NT2/D1 (cell line): ENCODE measurements at regions not wholly inside any gene's neighbourhood (a gene's known extent, or its start where the extent isn't known, plus 50 kb on each side); places are given as distances from the start of the nearest gene placed in this dataset.

Experiments used
- DNase-seq: peaks from one replicate; pipeline ENCODE4 v3.0.0-alpha.2; 2011; ENCODE audit warnings: low read depth, low spot score
- H3K27me3 ChIP-seq: 2 replicates; pipeline ENCODE4 v1.6.0; 2011; ENCODE audit warnings: mild to moderate bottlenecking; ENCODE audit not compliant: insufficient read length, insufficient read depth
- H3K36me3 ChIP-seq: 2 replicates; pipeline ENCODE4 v1.6.1; 2011; ENCODE audit warnings: mild to moderate bottlenecking, low read length, mixed read lengths; ENCODE audit not compliant: insufficient read depth, insufficient read length
- H3K4me1 ChIP-seq: 2 replicates; pipeline ENCODE4 v1.5.1; 2011; ENCODE audit not compliant: insufficient read depth, insufficient read length
- H3K4me3 ChIP-seq: 2 replicates; pipeline ENCODE4 v1.5.1; 2011; ENCODE audit warnings: low read depth; ENCODE audit not compliant: insufficient read length
- H3K9ac ChIP-seq: 2 replicates; pipeline ENCODE4 v1.6.0; 2011; ENCODE audit warnings: low read depth; ENCODE audit not compliant: insufficient read length
- H3K9me3 ChIP-seq: 2 replicates; pipeline ENCODE4 v1.5.1; 2011; ENCODE audit warnings: mild to moderate bottlenecking, low read length; ENCODE audit not compliant: insufficient read depth
- SUZ12 ChIP-seq: IDR thresholded peaks from 2 replicates; pipeline ENCODE4 v1.6.1; 2011; ENCODE audit not compliant: insufficient read length, insufficient read depth; ENCODE audit errors: extremely low read depth
- YY1 ChIP-seq: IDR thresholded peaks from 2 replicates; pipeline ENCODE4 v1.6.1; 2011; ENCODE audit not compliant: insufficient read length, insufficient read depth
- ZNF274 ChIP-seq: IDR thresholded peaks from 2 replicates; pipeline ENCODE4 v1.6.1; 2011; ENCODE audit warnings: mild to moderate bottlenecking, low read depth, low read length

- DNase-seq: no peak
- Histone ChIP-seq H3K4me1 (no peaks in the 10 kb centered on the region), H3K4me3 (no peak overlapping the region), H3K36me3 (no peaks in the 10 kb centered on the region), H3K9me3 (no peaks in the 10 kb centered on the region), H3K9ac (no peak overlapping the region), H3K27me3 (no peaks in the 10 kb centered on the region)
- TF ChIP-seq SUZ12 (no peak), ZNF274 (no peak), YY1 (no peak)
Observed at GRCh38 chr13:106695139-106695538, 127.2 kb upstream of the ARGLU1 start.

GRCh38 chr13:106691861-106692260 lies 123.9 kb upstream of the ARGLU1 start:
- Histone ChIP-seq H3K4me1 (no peaks in the 10 kb centered on the region), H3K36me3 (no peaks in the 10 kb centered on the region), H3K9me3 (no peaks in the 10 kb centered on the region), H3K27me3 (no peaks in the 10 kb centered on the region), H3K9ac (no peak overlapping the region), H3K4me3 (no peak overlapping the region)
- DNase-seq: no peak
- TF ChIP-seq YY1: no peak
- no peak for TF ChIP-seq SUZ12
- no peak for TF ChIP-seq ZNF274

- Histone ChIP-seq H3K9ac (no peak overlapping the region), H3K27me3 (no peaks in the 10 kb centered on the region), H3K4me3 (no peak overlapping the region), H3K9me3 (no peaks in the 10 kb centered on the region), H3K4me1 (no peaks in the 10 kb centered on the region), H3K36me3 (no peaks in the 10 kb centered on the region)
- DNase-seq: no peak
- TF ChIP-seq ZNF274 (no peak), YY1 (no peak), SUZ12 (no peak)
Observed at GRCh38 chr13:106691341-106691740, 123.4 kb upstream of the ARGLU1 start.

GRCh38 chr13:106690779-106691178 lies 122.8 kb upstream of the ARGLU1 start:
- Histone ChIP-seq H3K36me3 (no peaks in the 10 kb centered on the region), H3K4me1 (no peaks in the 10 kb centered on the region), H3K27me3 (no peaks in the 10 kb centered on the region), H3K9ac (no peak overlapping the region), H3K9me3 (no peaks in the 10 kb centered on the region), H3K4me3 (no peak overlapping the region)
- no peak for DNase-seq
- TF ChIP-seq ZNF274: no peak
- TF ChIP-seq YY1: no peak
- TF ChIP-seq SUZ12: no peak

GRCh38 chr13:106689906-106690305 lies 122.0 kb upstream of the ARGLU1 start:
- H3K9ac ChIP-seq: no peak overlapping the region
- no peak overlapping the region for H3K4me3 ChIP-seq
- no peak for DNase-seq
- no peaks in the 10 kb centered on the region for H3K4me1 ChIP-seq
- H3K27me3 ChIP-seq: no peaks in the 10 kb centered on the region
- TF ChIP-seq SUZ12 (no peak), YY1 (no peak), ZNF274 (no peak)
- H3K36me3 ChIP-seq: no peaks in the 10 kb centered on the region
- no peaks in the 10 kb centered on the region for H3K9me3 ChIP-seq

DNA sequence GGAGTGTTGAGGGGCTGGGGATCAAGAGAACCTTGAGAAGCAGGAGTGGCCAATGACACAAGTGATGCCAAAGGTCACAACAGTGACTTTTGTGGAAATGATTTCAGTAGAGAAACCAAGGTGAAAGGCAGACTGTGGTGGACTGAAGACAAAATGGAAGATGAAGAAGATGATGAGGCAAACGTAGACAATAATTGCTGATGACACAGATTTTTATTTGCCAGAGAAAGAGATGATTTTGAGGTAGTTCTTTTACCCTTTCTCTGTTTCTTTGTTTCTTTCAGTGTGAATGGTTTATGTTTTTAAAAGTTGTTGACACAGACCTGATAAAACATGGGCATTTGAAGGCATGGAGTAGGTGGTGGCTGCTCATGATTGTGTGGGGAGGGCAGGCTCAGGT lies 121.0 kb upstream of the ARGLU1 start:
- TF ChIP-seq SUZ12 (no peak), ZNF274 (no peak), YY1 (no peak)
- no peaks in the 10 kb centered on the region for H3K36me3 ChIP-seq
- H3K27me3 ChIP-seq: no peaks in the 10 kb centered on the region
- H3K4me1 ChIP-seq: no peaks in the 10 kb centered on the region
- no peaks in the 10 kb centered on the region for H3K9me3 ChIP-seq
- H3K9ac ChIP-seq: no peak overlapping the region
- H3K4me3 ChIP-seq: no peak overlapping the region
- no peak for DNase-seq

DNA sequence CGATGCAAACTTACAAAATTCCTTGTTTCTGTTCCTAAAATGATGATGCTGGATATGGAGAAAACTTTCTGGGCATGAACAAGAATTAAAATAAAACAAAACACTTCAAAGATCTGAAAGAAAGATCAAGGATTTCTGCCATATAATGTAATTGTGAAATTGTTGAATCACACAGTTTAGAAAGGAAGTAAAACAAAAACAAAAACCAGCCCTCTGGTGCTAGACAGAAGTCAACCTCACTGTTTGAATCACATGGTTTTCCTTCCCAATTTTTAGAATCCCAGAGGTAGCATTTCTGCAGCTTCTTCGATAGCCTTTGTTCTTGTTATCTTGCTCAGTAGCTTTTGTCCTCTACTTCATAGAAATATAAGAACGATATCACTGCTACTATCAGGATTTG lies 118.2 kb upstream of the ARGLU1 start:
- H3K36me3 ChIP-seq: no peaks in the 10 kb centered on the region
- H3K4me3 ChIP-seq: no peak overlapping the region
- H3K4me1 ChIP-seq: peaks cover 3% of the 10 kb centered on the region
- H3K27me3 ChIP-seq: no peaks in the 10 kb centered on the region
- DNase-seq: no peak
- TF ChIP-seq ZNF274: no peak
- no peak for TF ChIP-seq YY1
- TF ChIP-seq SUZ12: no peak
- no peaks in the 10 kb centered on the region for H3K9me3 ChIP-seq
- no peak overlapping the region for H3K9ac ChIP-seq

DNA sequence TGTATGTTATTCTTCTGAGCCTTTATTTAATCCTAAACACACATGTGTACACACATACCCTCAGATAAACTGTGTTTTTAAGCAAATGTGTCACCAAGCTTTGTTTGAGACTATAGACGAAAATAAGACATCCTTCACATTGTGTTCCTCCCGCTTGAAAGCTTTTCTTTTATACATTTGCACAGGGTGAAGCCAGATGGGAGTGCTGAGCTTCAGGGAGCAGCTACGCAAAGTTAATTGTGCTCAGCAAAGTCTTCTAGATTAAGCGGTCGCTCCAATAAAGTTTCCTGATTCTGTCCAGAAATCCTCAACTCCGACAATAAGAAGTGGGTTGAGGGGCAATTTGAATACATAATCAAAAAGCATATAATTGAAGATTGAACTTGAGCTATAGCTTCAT lies 117.2 kb upstream of the ARGLU1 start:
- TF ChIP-seq YY1: no peak
- no peak for TF ChIP-seq SUZ12
- TF ChIP-seq ZNF274: no peak
- no peak for DNase-seq

More for the DNA sequence above, 117.2 kb upstream of the ARGLU1 start:
- Histone ChIP-seq H3K4me3 (no peak overlapping the region), H3K9ac (no peak overlapping the region), H3K4me1 (peaks cover 4% of the 10 kb centered on the region), H3K27me3 (no peaks in the 10 kb centered on the region), H3K9me3 (no peaks in the 10 kb centered on the region), H3K36me3 (no peaks in the 10 kb centered on the region)
